Smooth muscle cell (in vitro differentiated cells): ENCODE measurements at regions not wholly inside any gene's neighbourhood (a gene's known extent, or its start where the extent isn't known, plus 50 kb on each side); places are given as distances from the start of the nearest gene placed in this dataset.
"Not testable (repeated sequence)": the region's sequence is repeated elsewhere in the genome, so short reads cannot be mapped to it uniquely, and the experiment has no call there.

Experiments used
- DNase-seq: peaks from one replicate; lab custom pipeline; 2025; ENCODE audit not compliant: unreplicated experiment; lab: John Stamatoyannopoulos, UW
- H2AFZ ChIP-seq: fragments of 200-600 bp; sonication (generic); 2 replicates; pipeline ENCODE4 v1.6.0; 2016; ENCODE audit warnings: antibody characterized with exemption, low read depth, mild to moderate bottlenecking
- H3F3A ChIP-seq: fragments of 200-600 bp; sonication (generic); 2 replicates; pipeline ENCODE4 v1.6.0; 2017; ENCODE audit warnings: antibody characterized with exemption, low read depth
- H3K27ac ChIP-seq: fragments of 200-600 bp; sonication (generic); 2 replicates; pipeline ENCODE4 v1.5.1; 2016; ENCODE audit warnings: low read depth, mild to moderate bottlenecking
- H3K27me3 ChIP-seq: fragments of 200-600 bp; sonication (generic); 2 replicates; pipeline ENCODE4 v1.6.1; 2016; ENCODE audit warnings: low read depth, mild to moderate bottlenecking
- H3K36me3 ChIP-seq: fragments of 200-600 bp; sonication (generic); 2 replicates; pipeline ENCODE4 v1.5.1; 2016; ENCODE audit warnings: low read depth
- H3K4me1 ChIP-seq: fragments of 200-600 bp; sonication (generic); 2 replicates; pipeline ENCODE4 v1.5.1; 2016; ENCODE audit warnings: low read depth
- H3K4me2 ChIP-seq: fragments of 200-600 bp; sonication (generic); 2 replicates; pipeline ENCODE4 v1.6.0; 2016; ENCODE audit warnings: mild to moderate bottlenecking
- H3K4me3 ChIP-seq: fragments of 200-600 bp; sonication (generic); 2 replicates; pipeline ENCODE4 v1.5.1; 2016; ENCODE audit warnings: mild to moderate bottlenecking
- H3K79me2 ChIP-seq: fragments of 200-600 bp; sonication (generic); 2 replicates; pipeline ENCODE4 v1.6.0; 2016; ENCODE audit warnings: low read depth, mild to moderate bottlenecking
- H3K9ac ChIP-seq: fragments of 200-600 bp; sonication (generic); 2 replicates; pipeline ENCODE4 v1.6.0; 2016; ENCODE audit warnings: low read depth
- H3K9me3 ChIP-seq: fragments of 200-600 bp; sonication (generic); replicated peaks from 2 replicates; pipeline ENCODE4 v1.5.1; 2016; ENCODE audit warnings: low read depth
- H4K20me1 ChIP-seq: fragments of 200-600 bp; sonication (generic); 2 replicates; pipeline ENCODE4 v1.6.0; 2016; ENCODE audit warnings: low read depth
- WGBS: methylation state at CpG from one replicate; pipeline ENCODE4 v1.1.7; 2016; ENCODE audit warnings: low lambda C conversion rate; 5-methylcytosine and 5-hydroxymethylcytosine counted together
- TF ChIP-seq, protein P1 (sequence below): fragments of 200-600 bp; sonication (generic); IDR thresholded peaks from 2 replicates; pipeline ENCODE4 v1.5.1; 2017; ENCODE audit warnings: borderline replicate concordance, mild to moderate bottlenecking, antibody characterized with exemption; ENCODE audit not compliant: insufficient read depth, poor library complexity, severe bottlenecking

DNA sequence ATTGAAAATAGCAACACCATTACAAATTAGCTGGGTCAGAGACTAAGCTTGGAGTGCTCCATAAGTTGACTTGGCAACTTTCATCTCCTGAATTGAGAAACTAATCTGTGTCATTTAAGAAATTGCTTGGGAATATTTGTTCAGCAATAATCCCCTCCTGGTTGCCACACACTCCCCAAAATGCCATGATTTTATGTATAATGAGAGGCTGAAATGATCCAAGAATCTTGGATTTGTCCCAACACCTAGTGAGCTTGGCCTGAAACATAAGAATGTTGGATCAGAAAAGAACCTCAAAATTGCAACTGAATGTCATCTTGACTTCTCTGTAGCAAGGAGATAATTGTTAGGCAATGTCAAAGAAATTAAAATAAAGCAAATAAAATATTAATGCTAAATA, 805.9 kb upstream of the ADAMTS5 start:
- Histone ChIP-seq H3F3A (no peaks in the 10 kb centered on the region), H3K27me3 (no peaks in the 10 kb centered on the region), H2AFZ (no peak overlapping the region), H3K9ac (no peak overlapping the region), H3K4me3 (no peak overlapping the region), H3K4me2 (no peak overlapping the region), H3K27ac (no peak overlapping the region), H4K20me1 (no peaks in the 10 kb centered on the region), H3K4me1 (no peaks in the 10 kb centered on the region), H3K79me2 (no peaks in the 10 kb centered on the region), H3K9me3 (no peaks in the 10 kb centered on the region), H3K36me3 (no peaks in the 10 kb centered on the region)
- TF ChIP-seq, protein P1, sequence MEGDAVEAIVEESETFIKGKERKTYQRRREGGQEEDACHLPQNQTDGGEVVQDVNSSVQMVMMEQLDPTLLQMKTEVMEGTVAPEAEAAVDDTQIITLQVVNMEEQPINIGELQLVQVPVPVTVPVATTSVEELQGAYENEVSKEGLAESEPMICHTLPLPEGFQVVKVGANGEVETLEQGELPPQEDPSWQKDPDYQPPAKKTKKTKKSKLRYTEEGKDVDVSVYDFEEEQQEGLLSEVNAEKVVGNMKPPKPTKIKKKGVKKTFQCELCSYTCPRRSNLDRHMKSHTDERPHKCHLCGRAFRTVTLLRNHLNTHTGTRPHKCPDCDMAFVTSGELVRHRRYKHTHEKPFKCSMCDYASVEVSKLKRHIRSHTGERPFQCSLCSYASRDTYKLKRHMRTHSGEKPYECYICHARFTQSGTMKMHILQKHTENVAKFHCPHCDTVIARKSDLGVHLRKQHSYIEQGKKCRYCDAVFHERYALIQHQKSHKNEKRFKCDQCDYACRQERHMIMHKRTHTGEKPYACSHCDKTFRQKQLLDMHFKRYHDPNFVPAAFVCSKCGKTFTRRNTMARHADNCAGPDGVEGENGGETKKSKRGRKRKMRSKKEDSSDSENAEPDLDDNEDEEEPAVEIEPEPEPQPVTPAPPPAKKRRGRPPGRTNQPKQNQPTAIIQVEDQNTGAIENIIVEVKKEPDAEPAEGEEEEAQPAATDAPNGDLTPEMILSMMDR = no peak
- no peak for DNase-seq

DNA sequence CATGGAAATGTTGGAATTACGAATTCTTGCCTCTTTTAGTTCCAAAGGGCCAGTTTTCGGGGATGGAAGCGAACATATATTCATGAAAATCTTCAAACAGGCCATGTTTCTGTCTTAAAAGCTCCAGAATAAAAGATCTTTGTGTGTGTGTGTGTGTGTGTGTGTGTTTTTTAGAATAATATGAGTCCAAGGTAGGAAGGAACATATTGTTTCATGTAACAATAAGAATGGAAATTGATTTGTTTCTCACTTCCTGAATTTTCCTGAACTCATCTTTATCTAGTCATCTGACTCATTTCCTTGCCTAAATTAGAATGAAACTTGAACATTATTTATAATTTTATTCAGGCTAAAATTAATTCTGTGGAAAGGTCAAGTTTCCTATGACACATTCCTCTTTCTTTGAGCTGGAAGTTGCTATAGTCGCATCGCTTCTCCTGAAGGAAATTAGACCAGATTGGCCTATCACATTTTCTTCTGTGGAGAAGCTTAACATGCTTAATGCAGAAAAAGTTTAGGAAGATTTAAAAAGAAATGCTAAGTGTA, 805.1 kb upstream of the ADAMTS5 start:
- Histone ChIP-seq H3K36me3 (no peaks in the 10 kb centered on the region), H3K4me1 (no peaks in the 10 kb centered on the region), H3F3A (no peaks in the 10 kb centered on the region), H3K27ac (no peak overlapping the region), H3K9ac (no peak overlapping the region), H4K20me1 (no peaks in the 10 kb centered on the region), H3K4me2 (no peak overlapping the region), H3K9me3 (no peaks in the 10 kb centered on the region), H2AFZ (no peak overlapping the region), H3K27me3 (no peaks in the 10 kb centered on the region), H3K79me2 (no peaks in the 10 kb centered on the region), H3K4me3 (no peak overlapping the region)
- TF ChIP-seq, protein P1 = no peak
- DNase-seq = no peak
- WGBS = 96% methylated on average over 5 of the region's 5 CpGs

DNA sequence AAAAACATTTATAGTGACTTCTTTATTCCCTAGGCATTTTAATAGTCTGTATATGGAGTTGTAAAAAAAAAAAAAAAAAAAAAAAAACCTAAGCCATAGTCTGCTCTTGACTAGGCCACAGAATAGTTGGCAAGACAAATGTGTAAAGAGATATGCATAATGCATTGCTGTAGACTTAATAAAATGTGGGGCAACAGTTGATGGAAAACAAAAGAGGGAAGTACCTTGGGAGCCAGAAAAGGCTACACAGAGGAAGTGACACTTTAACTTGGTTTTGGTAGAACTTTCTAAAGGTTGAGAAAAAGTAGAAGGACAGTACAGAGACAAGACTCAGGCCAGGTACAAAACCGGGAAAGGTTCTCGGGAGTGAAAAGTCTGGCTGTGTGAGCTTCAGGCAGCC, 802.9 kb upstream of the ADAMTS5 start:
- Histone ChIP-seq H3F3A (no peaks in the 10 kb centered on the region), H3K9ac (no peak overlapping the region), H4K20me1 (no peaks in the 10 kb centered on the region), H2AFZ (no peak overlapping the region), H3K36me3 (no peaks in the 10 kb centered on the region), H3K9me3 (no peaks in the 10 kb centered on the region), H3K79me2 (no peaks in the 10 kb centered on the region), H3K27me3 (no peaks in the 10 kb centered on the region), H3K4me2 (no peak overlapping the region), H3K4me1 (no peaks in the 10 kb centered on the region), H3K27ac (no peak overlapping the region), H3K4me3 (no peak overlapping the region)
- WGBS = 95% methylated on average over 2 of the region's 2 CpGs
- no peak for DNase-seq
- TF ChIP-seq, protein P1 = no peak

DNA sequence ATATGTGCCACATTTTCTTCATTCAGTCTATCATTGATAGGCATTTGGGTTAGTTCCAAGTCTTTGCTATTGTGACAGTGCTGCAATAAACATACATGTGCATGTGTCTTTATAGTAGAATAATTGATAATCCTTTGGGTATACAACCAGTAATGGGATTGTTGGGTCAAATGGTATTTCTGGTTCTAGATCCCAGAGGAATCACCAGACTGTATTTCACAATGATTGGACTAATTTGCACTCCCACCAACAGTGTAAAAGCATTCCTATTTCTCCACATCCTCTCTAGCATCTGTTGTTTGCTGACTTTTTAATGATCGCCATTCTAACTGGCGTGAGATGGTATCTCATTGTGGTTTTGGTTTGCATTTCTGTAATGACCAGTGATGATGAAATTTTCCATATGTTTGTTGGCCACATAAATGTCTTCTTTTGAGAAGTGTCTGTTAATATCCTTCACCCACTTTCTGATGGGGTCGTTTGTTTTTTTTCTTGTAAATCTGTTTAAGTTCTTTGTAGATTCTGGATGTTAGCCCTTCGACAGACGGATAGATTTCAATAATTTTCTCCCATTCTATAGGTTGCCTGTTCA, 801.3 kb upstream of the ADAMTS5 start:
- WGBS = 35% methylated on average over 5 of the region's 5 CpGs

More for the DNA sequence above, 801.3 kb upstream of the ADAMTS5 start:
- H3K9ac ChIP-seq, H3K36me3 ChIP-seq, H3F3A ChIP-seq, H3K4me2 ChIP-seq, H3K79me2 ChIP-seq, H2AFZ ChIP-seq, H4K20me1 ChIP-seq, DNase-seq, H3K9me3 ChIP-seq, H3K4me3 ChIP-seq, H3K4me1 ChIP-seq, H3K27me3 ChIP-seq: not testable (repeated sequence)
- H3K27ac ChIP-seq = peak overlapping the region; percentile 36
